GM21619 (cell line): ENCODE measurements at regions not wholly inside any gene's neighbourhood (a gene's known extent, or its start where the extent isn't known, plus 50 kb on each side); places are given as distances from the start of the nearest gene placed in this dataset.

ENCODE experiments used
- ATAC-seq: cut with Tn5 transposase; IDR thresholded peaks from one replicate; pipeline ENCODE4 v1.9.1; 2021; ENCODE audit not compliant: unreplicated experiment

DNA sequence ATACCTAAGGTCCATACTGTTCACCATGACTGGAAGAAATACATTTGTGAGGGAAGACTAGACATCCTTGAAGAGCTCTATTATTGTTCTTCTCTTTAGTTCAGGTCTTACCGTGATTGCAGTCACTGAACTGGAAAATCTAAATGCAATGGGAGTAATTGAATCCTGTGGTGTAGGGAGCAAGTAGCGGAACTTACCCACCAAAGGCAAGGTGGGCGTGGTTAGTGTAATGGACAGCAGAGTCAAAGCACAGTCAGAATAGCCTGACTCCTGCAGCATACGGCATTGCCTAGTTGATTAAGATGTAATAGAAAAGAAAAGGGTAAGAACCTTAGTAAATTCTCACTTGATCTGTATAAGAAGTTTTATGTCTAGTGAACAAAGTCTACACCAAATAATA lies 679.7 kb upstream of the EPHA7 start:
- no peak for ATAC-seq

DNA sequence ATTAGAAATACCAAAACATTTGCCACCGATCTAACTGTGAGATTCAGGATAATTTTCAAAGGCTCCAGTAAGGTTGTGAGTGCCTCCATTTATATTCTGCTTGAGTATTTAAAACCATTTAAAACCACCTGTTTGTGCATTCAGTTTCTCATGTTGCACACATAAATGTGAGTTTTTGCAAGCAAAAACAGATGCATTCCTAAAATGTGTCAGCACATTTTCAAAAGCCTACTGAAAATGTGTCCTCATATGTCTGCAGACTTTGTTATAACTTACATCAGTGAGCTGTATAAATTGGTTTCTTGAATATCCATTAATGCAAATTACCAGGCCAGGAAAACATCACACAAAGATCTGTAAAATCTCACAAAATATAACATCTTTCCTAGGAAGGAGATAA lies 676.6 kb upstream of the EPHA7 start:
- ATAC-seq, result no peak

DNA sequence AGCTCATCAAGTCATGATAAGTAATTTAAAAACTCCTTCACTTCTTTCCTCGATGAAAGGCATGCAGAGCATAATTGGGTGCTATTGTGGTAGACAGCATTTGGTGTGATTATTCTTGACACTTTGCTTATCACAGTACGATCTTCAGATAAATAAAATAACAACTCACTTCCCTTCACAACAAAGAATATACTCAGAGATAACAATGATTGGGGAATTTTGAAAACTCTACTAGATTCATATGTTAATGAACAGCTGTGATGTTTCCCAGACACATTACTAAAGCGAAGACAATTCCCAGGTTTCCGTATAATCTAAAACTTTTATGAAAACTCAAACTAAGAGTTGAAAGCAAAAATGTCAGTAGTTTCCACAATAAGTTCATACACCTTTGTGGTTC lies 670.6 kb upstream of the EPHA7 start:
- ATAC-seq, result no peak

DNA sequence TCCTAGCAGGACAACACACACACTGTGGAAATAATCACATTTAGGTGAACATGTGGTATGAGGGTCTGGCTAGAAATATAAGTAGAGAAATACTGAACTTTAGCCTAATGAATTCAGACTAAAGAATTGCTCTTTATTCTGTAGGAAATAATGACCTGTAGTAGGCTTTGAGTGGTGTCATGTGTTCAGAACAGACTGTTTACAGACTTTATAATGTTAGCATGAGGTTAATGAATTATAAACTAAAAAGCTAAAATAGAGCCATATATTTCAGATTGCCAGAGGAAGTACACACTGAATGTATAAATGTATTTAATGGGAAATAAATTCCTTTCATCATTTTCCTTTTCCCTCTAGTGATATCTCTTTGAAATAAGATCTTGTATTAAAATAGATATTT lies 669.5 kb upstream of the EPHA7 start:
- ATAC-seq, result no peak

DNA sequence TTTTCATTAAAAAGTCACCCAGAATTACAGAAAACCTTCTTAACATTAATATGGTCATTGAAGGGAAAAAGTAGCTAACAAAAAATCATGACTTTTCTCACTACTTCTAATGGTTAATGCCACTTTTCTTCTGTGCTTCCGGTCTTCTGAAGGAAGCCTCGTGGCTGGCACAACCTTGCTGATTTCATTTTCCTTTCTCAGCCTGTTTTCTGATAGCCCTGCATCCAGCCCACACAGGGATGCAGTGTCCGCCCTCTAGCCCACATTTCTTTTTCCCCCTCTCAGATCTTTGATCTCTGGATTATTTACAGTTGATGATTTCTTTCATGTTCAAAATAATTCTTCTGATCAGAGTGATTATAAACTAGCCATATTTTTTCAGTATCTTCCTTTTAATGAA lies 655.4 kb upstream of the EPHA7 start:
- ATAC-seq, result no peak

DNA sequence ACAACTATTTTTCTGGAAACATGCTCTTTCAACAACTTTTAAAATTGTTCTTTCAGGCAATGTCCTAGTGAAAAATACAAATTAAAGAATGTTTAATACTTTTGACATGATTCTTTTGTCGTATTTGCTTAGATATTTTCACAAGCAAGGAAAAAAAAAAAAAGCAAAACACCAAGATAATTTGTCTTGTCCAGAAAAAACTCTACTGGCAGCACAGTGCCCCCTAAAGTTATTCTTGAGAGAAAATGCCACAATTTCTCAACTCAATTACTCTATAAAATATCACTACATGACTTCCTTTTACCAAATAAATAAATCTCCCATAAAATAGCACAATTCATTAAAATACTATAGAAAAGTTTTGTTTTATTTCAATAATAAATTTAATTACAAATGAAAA lies 652.5 kb upstream of the EPHA7 start:
- no peak for ATAC-seq

DNA sequence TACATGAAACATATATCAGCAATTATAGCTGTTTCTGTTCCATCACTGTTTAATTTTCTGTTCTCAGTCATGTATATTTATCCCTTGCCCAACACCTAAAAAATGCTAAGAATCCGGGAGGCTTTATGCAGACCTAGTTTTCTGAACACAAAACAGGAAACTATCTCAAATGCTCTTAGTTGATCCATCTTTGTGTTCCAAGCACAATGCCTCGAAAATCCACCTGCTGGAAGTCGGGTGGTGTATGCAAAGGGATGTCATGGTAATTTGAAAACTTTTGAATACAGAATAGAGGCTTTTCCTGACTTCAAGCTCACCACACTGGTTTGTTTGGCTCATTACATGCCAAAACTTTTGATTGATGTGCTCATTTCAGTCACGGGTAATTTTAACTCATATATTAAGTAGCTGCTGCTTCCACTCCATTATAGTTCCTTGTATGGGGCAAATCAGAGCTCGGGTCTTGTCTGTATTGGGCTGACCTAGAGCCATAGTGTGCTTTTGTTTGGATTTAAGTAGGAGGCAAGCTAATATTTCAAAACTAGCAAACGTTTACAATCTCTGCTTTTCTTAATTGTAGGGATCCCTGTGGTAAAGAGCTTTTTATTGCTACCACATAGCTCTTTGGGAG lies 646.5 kb upstream of the EPHA7 start:
- no peak for ATAC-seq

DNA sequence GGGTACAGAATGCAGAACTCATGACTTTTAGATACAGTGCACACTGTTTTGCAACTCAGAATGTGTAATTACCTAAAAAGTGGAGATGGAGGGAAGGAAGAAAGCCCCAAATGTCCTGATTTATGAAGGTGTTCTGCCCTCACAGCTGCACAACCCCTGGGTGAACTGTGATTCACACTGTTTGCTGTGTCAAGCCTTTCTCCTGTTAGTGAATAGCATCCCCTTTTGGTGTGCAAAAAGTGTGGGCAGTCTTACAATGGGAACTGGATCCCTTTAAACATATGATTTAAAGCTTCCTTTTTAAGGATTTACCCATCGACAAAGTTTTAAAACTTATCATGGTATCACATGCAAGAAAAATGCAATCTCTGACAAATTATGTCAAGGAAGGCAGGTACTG lies 633.4 kb upstream of the EPHA7 start:
- ATAC-seq, result no peak

DNA sequence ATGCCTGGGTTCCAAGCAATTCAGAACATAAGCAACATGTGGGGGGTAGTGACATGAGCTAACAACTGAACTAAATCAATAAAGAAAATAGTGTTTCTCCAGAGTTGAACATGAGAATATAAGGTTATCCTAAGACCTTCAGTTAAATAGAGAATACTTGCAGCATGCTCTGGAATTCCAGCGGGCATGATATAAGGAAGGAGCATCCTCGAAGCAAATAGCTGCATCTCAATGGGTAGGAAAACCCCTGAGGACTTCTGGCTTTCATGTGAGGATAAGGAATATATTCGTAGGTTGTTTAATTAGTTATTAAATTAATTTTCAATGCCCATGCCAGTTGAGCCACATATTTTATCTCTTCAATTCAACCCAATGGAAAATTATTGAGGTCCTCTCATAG lies 631.2 kb upstream of the EPHA7 start:
- no peak for ATAC-seq

DNA sequence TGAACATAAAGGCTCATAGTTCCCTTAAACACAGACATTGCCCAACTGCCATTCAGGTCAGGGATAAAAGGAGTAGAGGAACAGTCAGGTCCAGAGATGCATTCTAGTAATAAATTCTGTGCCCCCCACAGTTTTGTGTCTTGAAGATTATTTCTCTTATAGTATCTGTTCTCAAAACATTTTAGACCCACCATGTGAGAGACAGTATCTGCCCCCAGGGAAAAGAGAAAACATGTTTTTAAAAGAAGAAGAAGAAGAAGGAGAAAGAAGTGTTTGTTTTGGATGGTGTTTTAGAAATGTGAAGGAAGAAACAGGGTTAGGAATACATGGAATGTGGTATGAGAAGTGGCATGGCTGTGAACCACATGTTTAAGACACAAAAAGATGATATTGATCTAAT lies 629.6 kb upstream of the EPHA7 start:
- no peak for ATAC-seq

DNA sequence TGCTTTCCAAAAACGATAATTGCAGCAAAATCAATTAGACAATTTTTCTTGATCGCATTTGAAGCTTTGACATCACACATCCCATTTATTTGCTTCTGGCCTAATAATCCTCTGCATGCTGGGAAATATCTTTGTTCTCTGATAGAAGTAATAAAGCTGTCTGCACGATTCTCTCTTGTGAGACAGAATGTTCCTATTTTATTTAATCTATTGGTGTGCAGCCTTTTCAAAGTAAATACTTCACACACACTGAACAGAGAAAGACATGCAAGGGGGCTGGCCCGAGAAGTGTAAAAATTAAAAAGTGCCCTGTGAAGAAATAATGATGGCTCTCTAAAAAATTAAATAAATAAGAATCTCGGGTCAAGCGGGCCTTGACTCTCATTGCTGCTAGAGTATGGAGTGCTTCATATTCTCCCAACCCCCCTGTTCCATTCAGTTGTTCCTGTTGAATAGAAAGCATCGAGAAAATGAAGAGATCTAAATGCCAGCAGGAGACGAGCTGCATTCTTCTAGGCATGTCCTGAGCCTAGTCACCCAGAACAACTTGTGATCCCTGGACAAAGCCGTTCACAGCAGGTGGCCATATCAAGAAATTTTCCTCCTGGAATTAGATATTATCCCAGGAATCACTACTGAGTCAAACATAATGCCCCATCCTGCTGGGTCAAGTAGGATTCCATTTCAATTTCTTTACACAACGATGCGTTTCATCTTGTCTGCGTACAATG lies 625.9 kb upstream of the EPHA7 start:
- ATAC-seq, result no peak

DNA sequence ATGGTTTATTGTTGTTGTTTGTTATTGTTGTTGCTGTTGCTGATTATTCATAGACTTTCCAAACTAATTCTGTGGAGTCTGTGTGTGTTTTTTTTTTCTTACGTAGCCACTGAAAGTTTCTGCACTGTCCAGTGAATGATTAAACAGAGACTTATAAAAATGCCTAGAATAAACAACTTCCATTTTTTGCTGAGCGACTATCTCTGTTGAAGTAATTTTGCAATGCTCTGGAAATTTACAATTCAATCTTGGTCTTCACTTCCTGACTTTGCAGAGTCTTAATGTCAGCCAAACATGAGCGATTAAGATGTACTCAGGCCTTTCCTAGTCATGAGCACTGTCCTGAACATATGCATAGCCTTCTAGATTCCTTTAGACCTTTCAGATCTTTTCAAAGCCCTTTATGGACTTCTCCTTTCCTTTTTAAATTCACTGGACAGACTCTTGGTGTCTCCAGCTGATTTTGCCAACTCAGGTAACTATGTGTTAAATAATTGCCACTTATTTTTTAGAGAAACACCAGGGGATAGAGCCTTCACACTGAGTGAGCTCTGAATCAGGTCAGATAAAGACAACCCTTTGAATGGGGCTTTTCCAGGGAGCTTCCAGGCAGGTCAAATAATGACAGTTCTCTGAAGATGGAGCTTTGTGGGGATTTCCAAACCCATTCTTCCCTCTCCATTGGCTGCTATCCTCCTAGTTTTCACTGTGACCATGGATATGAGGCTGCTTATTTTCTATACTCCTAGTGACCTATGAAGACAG lies 622.8 kb upstream of the EPHA7 start:
- no peak for ATAC-seq

DNA sequence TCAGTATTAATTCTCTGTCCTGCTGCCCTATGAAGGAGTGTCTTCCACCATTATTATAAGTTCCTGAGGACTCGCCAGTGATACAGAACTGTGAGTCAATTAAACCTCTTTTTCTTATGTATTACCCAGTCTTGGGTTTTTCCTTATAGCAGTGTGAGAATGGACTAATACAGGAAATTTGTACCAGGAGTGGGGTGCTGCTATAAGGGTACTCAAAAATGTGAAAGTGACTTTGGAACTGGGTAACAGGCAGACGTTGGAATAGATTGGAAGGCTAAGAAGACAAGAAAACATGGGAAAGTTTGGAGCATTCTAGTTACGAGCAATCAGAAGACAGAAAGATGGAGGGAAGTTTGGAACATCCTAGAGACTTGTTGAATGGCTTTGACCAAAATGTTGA lies 616.7 kb upstream of the EPHA7 start:
- no peak for ATAC-seq

DNA sequence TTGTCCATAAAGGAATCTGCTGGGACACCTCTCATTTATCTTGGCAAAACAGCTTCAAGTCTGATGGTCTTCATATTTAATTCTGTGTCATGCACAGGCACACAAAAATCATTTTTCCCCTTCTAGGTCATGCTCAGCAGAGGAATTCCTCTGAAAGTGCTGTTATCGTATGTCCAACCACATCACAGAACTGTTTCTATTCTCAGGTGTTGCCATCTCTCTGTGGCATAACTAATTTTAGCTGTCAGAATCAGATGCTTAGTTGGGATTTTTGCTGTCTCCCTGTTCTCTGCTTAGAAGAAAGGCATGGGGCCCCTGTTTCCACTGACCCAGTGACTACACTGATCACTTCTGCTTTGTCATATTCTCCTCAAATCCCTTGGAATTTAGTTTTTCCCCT lies 608.0 kb upstream of the EPHA7 start:
- no peak for ATAC-seq

DNA sequence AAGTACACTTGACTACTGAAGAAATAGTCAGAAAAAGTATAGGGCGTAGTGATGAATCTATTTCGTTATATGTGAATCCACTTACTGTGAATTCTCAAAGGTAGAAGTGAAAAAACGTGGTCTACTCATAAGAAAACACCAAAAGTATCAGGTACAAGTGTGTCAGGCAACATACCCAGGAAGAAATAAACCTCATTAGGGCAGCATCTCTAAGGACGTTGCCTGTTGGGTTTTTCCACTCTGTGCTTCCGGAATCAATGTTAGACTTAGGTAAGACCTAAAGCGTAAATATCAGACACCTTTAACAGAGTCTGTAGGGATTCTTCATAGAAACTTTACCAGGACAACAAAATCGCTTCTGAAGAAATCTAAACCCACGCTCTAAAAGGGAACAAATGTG lies 607.2 kb upstream of the EPHA7 start:
- ATAC-seq, result no peak

DNA sequence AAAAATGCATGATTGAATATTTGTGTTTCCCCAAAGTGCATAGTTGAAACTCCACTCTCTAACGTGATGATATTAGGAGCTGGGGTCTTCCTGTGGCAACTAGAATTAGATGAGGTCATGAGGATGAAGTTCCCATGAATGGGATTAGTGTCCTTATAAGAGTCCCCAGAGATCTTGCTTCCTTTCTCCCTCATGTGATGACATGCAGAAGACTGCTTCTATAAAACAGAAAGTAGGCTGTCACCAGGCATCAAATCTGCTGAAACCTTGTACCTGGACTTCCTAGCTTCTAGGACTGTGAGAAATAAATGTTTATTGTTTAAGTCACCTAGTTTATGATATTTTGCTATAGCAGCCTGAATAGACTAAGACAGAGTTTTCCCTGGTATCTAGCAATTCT lies 586.5 kb upstream of the EPHA7 start:
- no peak for ATAC-seq

DNA sequence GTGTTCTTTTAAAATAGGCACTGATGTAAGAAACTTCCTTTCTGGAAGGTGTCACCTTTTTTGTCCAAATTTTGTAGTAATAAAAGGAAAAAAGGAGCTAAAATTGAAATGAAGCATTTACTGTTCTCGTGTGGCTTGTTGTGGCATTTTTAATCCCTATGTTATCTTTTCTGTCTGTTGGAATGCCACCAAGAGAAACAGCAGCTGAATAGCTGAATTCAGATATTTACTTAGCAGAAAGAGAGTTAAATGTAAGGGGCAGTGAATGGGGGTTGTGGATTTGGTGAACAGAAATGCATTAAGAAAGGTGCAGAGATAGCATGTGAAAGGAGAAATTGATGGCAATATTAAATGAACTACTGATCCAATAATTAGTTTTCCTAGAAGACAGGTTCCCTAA lies 573.6 kb upstream of the EPHA7 start:
- ATAC-seq, result no peak

DNA sequence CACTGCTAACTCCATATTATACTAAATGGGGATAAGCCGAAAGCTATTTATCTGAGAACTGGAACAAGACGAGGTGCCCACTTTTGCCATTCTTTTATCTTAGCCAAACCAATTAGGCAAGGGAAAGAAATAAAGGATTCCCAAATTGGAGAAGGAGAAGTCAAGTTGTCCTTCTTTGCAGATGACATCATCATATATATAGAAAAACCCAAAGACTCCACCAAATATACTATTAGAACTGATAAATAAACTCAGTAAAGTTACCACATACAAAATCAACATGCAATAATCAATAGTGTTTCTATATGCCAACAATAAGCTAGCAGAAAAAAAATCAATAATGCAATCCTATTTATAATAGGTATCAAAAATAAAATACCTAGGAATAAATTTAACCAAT lies 570.3 kb upstream of the EPHA7 start:
- ATAC-seq, result no peak

DNA sequence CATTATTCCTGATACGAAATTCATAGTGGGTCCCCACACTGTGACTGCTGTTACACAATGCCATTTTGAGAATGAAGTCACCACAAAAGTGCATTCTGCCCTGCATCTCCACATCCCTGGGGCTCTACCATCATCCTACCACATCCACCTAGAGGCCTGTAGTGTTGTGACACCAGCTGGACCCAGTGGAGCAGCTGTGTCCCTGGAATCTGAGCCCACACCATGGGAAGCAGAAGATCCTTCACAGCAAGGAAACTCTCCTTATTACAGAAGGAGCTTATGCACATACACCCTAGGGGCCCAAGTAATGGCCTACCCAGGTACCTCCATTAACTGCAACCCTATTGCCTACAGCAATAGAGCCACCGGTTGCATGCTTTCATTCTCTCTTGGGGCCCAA lies 566.6 kb upstream of the EPHA7 start:
- no peak for ATAC-seq

DNA sequence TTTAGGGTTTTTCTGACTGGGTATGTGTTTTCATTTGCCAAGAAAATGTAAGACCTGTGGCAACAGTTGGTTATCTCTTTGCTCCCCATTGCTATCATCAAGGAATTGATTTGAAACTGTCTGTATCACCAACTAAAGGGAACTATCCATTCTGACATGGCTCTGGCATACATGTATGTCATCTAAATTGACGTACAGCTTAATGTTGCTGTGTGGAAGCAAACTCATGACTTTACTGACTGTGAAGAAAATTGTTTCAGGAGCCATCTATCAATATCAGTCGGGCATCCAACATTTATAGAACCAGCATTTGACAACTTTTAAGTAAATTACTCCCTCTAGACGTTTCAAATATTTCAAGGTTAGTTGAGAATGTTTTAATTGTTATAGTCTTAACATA lies 555.8 kb upstream of the EPHA7 start:
- ATAC-seq, result no peak

DNA sequence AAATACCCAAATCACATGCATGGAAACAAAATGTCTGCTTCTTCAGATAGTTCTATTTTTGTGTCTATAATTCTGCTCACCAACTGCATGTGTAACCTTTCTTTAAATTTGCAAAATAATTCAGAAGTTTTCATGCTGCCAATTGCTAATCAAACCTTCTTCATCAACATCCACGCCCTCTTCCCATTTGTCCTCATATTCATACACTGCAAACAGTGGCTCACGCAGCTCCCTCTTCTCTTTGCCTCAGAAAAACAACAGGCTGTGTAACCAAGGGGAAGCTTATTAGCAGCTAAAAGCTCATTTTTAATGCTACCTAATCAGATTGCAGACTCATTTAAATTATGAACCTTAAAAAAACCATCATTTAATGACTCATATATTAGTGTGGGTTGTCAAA lies 555.0 kb upstream of the EPHA7 start:
- ATAC-seq, result no peak

DNA sequence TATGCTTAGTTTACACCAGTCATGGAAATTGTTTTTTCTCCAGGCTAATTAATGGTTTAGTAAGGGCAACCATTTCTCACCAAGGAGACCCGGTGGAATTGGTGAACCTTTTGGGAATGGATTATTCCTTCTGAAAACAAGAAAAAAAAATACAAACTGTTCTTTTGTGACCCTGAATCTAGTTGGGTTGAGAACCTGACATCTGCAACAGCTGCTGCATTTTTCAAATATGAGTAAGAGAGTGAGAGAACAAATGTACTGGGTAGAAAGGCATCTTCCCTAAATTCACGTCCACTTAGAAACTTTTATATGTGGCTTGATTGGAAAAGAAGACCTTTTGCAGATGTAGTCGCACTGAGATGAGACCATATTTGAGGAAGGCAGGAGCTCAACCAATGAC lies 553.4 kb upstream of the EPHA7 start:
- no peak for ATAC-seq
